NCI-H1105 treated with DMSO at 0.1 percent for 48 hours (cell line): ENCODE measurements at regions not wholly inside any gene's neighbourhood (a gene's known extent, or its start where the extent isn't known, plus 50 kb on each side); places are given as distances from the start of the nearest gene placed in this dataset.
"Not testable (repeated sequence)": the region's sequence is repeated elsewhere in the genome, so short reads cannot be mapped to it uniquely, and the experiment has no call there.

Experiments used
- DNase-seq: peaks from one replicate; lab custom pipeline; 2025; lab: John Stamatoyannopoulos, UW

- peak; percentile 71 for DNase-seq
These were observed 458.3 kb downstream of the ETNK1 start for GRCh38 chr12:23083267-23083666.

- DNase-seq, result peak; percentile 89
These were observed 459.4 kb downstream of the ETNK1 start for GRCh38 chr12:23084236-23084995.

- DNase-seq, result no peak
These were observed 463.6 kb downstream of the ETNK1 start for GRCh38 chr12:23088594-23088993.

- DNase-seq, result no peak
These were observed 468.5 kb downstream of the ETNK1 start for GRCh38 chr12:23093488-23093887.

GRCh38 chr12:23096321-23096720 lies 471.4 kb downstream of the ETNK1 start:
- no peak for DNase-seq

GRCh38 chr12:23098110-23098509 lies 473.1 kb downstream of the ETNK1 start:
- no peak for DNase-seq

GRCh38 chr12:23098517-23098916 lies 473.5 kb downstream of the ETNK1 start:
- peak; percentile 97 for DNase-seq

- DNase-seq, result peak; percentile 40
These were observed 474.1 kb downstream of the ETNK1 start for GRCh38 chr12:23099104-23099503.

- DNase-seq, result no peak
These were observed 474.6 kb downstream of the ETNK1 start for GRCh38 chr12:23099604-23100003.

- DNase-seq, result no peak
These were observed 484.0 kb downstream of the ETNK1 start for GRCh38 chr12:23108957-23109356.

- DNase-seq, result no peak
These were observed 488.8 kb downstream of the ETNK1 start for GRCh38 chr12:23113781-23114180.

- no peak for DNase-seq
These were observed 491.0 kb downstream of the ETNK1 start for GRCh38 chr12:23115984-23116383.

GRCh38 chr12:23126794-23127193 lies 501.8 kb downstream of the ETNK1 start:
- DNase-seq, result no peak

- DNase-seq, result no peak
These were observed 502.7 kb downstream of the ETNK1 start for GRCh38 chr12:23127701-23128100.

- DNase-seq, result no peak
These were observed 503.5 kb downstream of the ETNK1 start for GRCh38 chr12:23128462-23128861.

GRCh38 chr12:23132357-23132756 lies 507.4 kb downstream of the ETNK1 start:
- DNase-seq, result no peak

GRCh38 chr12:23133471-23133870 lies 508.5 kb downstream of the ETNK1 start:
- no peak for DNase-seq

- no peak for DNase-seq
These were observed 514.1 kb downstream of the ETNK1 start for GRCh38 chr12:23139026-23139425.

GRCh38 chr12:23140710-23141109 lies 515.7 kb downstream of the ETNK1 start:
- DNase-seq, result no peak

- DNase-seq, result no peak
These were observed 516.4 kb downstream of the ETNK1 start for GRCh38 chr12:23141335-23141734.

GRCh38 chr12:23146070-23146469 lies 521.1 kb downstream of the ETNK1 start:
- DNase-seq, result not testable (repeated sequence)

GRCh38 chr12:23168459-23168858 lies 543.5 kb downstream of the ETNK1 start:
- no peak for DNase-seq

GRCh38 chr12:23169012-23169695 lies 544.2 kb downstream of the ETNK1 start:
- DNase-seq, result no peak

GRCh38 chr12:23169696-23170013 lies 544.7 kb downstream of the ETNK1 start:
- no peak for DNase-seq
